Skeletal muscle cell (primary cell): ENCODE measurements at regions not wholly inside any gene's neighbourhood (a gene's known extent, or its start where the extent isn't known, plus 50 kb on each side); places are given as distances from the start of the nearest gene placed in this dataset.
"Not testable (repeated sequence)": the region's sequence is repeated elsewhere in the genome, so short reads cannot be mapped to it uniquely, and the experiment has no call there.

Experiments
- DNase-seq: peaks from one replicate; pipeline ENCODE4 v3.0.0-alpha.2; 2010; ENCODE audit warnings: low read depth
- H3K4me3 ChIP-seq: 2 replicates; pipeline ENCODE4 v1.5.1; 2011; ENCODE audit warnings: low read depth, mild to moderate bottlenecking, control low read depth, low read length, moderate library complexity

DNA sequence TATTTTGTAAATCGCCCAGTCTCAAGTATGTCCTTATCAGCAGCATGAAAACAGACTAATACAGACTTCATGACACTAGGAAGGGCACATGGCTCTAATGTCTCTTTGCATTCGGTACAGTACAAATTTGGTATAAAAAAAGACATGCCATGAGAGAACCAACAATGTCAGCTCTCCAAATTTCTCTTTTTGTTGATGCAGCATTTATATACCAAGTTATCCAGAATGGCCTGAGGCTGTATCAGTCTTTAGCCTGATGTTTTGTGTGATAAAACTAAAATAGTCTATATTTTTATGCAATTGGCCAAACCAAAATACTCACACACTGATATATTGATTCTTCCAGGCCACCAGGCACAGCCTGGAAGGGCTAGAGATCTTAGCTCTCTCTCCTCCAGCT is 124.3 kb upstream of the SAMSN1 start:
- DNase-seq = no peak

DNA sequence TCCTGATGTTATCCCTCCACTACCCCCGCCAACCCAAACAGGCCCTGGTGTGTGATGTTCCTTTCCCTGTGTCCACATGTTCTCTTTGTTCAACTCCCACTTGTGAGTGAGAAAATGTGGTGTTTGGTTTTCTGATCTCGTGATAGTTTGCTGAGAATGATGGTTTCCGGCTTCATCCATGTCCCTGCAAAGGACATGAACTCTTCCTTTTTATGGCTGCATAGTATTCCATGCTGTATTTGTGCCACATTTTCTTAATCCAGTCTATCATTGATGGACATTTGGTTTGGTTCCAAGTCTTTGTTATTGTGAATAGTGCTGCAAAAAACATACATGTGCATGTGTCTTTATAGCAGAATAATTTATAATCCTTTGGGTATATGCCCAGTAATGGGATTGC is 123.0 kb upstream of the SAMSN1 start:
- not testable (repeated sequence) for DNase-seq

More for the DNA sequence above, 124.3 kb upstream of the SAMSN1 start:
- H3K4me3 ChIP-seq = no peak overlapping the region

DNA sequence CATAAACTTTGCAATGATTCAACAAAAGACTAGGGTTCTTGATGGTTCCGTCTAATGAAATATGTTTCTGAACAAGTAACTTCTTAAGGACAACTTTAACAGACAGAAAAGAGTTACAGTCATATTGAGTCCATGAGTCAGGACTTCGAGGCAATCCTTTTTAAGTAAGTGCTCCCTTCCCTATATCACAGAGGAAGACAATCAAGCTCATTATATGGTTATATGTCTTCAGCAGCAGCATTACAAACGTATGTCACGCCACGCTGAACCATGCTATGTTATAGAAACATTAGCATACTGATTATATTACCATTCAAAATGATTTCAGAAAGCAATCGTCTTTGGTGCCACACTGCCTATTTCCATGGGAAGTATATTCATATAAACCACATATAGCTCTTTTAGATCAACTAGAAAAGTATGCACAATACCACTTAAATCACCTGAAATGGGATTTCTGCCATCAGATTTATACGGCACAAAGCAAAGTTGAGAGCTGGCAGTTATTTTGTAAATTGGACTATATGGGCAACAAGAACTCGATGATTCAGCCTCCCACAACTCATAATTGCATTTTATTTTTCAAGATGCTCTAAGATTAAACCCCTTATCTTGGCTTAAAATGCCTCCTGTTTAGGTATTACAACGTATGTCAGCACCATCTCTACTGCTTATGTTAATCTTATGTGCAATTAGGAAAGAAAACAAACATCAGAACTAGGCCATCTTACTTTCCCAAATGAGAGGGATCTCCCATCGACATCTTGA is 111.3 kb upstream of the SAMSN1 start:
- no peak for DNase-seq
- H3K4me3 ChIP-seq = no peak overlapping the region

More for the DNA sequence above, 123.0 kb upstream of the SAMSN1 start:
- H3K4me3 ChIP-seq = not testable (repeated sequence)

DNA sequence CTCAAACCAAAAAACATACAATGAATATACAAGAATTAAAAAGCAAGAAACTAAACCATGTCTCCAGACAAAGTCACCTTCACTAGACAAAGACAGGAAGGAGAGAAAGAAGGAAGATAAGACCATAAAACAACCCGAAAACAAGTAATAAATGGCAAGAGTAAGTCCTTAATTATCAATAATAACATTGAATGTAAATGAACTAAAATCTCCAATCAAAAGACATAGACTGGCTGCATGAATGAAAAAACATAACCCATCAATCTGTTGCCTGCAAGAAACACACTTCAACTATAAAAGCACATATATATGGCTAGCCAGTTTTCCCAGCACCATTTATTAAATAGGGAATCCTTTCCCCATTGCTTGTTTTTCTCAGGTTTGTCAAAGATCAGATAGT is 100.8 kb upstream of the SAMSN1 start:
- no peak for DNase-seq
- H3K4me3 ChIP-seq = no peak overlapping the region

DNA sequence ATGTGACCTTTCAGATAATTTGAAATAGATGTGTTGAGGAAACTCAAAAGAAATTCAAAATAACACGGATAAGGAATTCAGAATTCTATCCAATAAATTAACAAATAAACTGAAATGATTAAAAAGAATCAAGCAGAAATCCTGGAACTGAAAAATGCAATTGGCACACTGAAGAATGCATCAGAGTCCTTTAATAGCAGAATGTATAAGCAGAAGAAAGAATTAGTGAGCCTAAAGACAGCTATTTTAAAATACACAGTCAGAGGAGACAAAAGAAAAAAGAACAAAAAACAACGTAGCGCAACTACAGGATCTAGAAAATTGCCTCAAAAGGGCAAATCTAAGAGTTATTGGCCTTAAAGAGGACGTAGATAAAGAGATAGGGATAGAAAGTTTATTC is 99.6 kb upstream of the SAMSN1 start:
- no peak for DNase-seq
- H3K4me3 ChIP-seq = no peak overlapping the region

DNA sequence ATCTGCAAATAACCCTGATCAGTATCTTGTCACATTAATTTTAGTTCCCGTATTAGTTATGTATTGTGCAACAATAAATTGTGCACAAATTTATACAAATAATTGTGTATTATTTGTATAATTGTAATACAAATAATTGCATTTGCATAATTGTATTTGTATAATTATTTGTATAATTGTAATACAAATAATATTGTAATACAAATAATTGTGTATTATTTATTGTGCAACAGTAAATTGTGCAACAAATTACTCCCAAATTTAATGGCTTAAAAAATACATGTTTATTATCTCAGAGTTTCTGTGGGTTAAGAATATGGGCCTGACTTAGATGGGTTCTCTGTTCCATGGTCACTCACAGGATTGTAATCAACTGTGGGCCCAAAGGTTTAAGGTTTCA is 86.2 kb upstream of the SAMSN1 start:
- no peak for DNase-seq

DNA sequence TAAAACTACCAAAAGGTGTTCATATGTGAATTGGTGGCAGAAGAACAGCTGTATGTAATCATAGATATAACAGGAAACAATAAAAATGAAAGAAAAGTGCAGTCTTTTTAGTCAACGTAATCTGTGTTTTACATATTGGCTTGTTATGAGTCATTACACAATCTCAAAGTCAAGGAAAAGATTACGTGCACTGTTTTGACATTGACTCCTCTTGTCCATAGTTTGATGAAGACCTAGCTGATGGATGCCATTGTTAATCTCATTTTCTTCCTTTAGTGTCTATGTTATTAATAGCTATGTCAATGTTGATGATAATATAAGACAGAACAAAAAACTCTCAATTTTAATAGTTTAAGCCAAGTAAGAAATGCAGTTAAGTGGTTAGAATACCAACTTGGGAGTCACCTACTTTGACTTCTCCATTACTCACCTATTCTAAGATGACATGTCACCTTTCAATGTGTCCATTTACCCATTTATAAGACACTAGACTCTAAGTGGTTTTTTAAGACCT is 84.5 kb upstream of the SAMSN1 start:
- DNase-seq = no peak
- H3K4me3 ChIP-seq = no peak overlapping the region

More for the DNA sequence above, 86.2 kb upstream of the SAMSN1 start:
- H3K4me3 ChIP-seq = no peak overlapping the region

DNA sequence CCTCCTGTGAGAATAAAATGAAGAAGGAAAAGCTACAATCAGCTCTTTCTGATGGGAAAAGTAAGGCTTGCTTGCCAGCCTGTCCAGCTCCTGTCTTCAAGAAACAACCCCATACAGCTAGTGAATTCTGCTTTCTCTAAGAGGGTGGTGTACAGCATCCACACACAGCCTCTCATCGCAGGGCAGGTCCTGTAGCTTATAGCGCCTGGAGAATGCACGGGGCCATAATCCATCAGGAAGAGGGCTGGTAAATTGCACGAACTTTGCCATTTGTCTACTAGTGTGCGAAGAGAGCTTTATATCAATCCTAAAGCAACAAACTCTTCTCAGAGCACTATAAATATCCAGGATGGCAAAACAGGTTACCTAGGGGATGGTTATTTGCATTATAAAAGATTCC is 83.3 kb upstream of the SAMSN1 start:
- H3K4me3 ChIP-seq = no peak overlapping the region

DNA sequence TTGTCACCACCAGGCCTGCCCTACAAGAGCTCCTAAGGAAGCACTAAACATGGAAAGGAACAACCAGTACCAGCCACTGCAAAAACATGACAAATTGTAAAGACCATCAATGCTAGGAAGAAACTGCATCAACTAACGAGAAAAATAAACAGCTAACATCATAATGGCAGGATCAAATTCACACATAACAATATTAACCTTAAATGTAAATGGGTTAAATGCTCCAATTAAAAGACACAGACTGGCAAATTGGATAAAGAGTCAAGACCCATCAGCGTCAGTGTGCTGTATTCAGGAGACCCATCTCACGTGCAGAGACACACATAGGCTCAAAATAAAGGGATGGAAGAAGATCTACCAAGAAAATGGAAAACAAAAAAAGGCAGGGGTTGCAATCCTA is 77.0 kb upstream of the SAMSN1 start:
- H3K4me3 ChIP-seq, DNase-seq: not testable (repeated sequence)

More for the DNA sequence above, 83.3 kb upstream of the SAMSN1 start:
- no peak for DNase-seq

DNA sequence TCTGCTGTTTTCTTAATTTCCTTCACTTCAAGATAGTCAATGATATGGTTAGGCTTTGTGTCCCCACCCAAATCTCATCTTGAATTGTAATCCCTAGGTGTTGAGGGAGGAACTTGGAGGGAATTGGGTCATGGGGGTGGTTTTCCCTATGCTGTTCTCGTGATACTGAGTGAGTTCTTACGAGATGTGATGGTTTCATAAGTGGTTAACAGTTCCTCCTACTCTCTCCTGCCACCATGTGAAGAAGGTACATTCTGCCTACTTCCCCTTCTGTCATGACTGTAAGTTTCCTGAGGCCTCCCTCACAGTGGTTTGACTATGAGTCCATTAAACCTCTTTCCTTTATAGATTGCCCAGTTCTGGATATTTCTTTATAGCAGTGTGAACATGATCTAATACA is 74.0 kb upstream of the SAMSN1 start:
- H3K4me3 ChIP-seq = no peak overlapping the region
- no peak for DNase-seq

DNA sequence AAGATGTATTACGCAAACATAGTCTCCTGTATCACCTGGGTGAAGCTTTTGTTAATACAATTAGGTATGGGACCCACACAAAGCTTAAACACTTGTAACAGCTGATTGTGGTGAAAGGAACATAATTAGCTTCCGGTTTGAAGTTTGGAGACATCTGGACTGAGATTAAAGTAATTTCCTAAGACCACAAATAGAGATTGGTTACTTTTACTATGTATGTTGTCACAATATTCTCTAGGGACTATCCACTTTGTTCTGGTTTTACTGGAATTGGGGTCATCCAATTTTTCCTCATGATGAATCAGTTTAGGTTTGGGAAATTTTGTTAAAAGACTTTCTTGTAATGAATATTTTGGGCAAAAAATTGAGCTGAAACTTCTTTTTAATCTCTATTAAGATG is 71.8 kb upstream of the SAMSN1 start:
- no peak for DNase-seq
- H3K4me3 ChIP-seq = no peak overlapping the region

DNA sequence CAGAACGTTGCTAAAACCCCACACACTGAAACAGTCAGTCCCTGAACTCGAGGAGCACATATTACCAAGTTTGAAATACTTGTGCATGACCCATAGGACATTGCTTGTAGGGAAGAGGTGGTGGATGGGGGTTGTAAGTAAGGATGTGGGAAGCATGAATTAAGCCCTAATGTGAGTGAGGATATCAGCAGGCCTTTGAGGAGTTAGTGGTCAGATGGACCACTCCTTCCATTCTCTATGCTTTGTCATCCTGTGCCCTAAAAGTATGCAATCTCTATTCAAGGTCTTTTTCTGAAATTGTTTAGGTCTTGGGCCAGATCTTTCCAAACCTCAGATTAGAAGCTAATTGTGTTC is 70.9 kb upstream of the SAMSN1 start:
- DNase-seq = no peak
- no peak overlapping the region for H3K4me3 ChIP-seq

DNA sequence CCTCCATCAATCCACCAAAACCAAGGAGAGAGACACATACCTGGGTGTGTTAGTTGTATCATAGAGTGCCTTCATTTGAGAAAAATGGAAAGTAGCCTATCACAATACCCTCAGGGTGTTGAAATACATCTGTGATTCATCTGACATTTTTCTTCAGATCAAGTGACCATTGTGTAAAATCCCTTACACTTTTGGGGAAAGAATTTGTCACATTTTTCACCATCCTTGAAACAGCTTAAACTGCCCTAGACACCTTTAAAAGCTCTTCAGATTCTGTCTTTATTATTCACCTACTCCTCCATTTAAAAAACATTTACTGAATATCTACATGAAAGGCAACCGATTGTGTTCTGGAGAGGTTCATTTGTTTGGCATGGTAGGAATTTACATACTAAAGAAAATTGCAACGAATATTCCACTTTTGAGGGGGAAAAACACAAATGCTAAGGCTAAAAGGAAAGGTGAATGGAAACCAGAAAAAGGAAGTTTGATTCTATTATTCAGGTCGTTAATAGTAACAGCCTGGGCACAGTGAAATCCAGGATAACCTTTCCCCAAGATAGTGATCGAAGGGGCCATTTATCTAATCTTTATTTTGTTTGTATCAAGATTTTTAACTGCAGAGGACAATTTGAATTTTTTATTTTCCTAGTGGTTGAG is 70.4 kb upstream of the SAMSN1 start:
- no peak for DNase-seq

DNA sequence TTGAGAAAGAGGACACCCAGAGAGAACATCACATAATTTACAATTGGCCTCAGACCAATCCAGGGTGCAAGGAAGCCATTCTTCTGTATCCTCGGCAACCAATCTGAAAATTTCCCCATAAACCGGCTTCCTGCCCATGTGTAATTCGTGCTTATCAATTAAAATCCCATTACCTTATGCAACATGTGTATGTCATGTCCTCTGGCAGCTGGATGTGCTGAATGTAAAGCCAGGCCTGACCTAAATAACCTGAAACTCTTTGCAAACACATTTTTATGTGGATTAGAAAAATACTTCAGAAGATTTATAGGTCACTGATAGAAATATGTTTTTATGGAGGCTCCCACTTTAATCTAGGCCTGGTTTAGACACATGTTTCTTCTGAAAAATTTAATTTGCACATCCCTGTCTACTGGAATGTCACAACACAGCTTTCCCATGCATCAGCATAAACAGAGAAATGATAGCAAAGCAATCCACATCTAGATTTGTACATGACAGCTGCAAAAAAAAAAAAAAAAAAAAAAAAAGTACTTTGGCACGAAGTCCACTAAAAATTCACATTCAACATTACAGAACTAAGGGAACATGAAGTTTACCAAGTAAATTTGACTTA is 69.4 kb upstream of the SAMSN1 start:
- H3K4me3 ChIP-seq = no peak overlapping the region
- no peak for DNase-seq

More for the DNA sequence above, 70.4 kb upstream of the SAMSN1 start:
- no peak overlapping the region for H3K4me3 ChIP-seq

DNA sequence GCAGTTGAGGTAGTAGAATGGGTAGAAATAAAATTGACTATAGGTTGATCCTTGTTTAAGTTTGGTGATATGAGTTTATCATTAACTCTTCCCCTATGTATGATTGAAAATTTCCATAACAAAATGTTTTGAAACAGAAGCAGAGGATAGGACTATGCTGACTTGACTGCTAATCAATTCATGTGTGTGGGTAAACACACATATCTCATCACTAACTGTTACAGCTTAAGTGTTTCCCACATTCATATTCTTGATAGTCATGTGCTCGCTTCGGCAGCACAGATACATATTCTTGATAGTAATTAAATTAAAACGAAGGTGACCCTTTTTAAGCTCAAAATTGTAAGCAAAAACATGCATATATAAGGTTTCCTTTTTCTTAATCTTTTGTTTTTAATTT is 68.2 kb upstream of the SAMSN1 start:
- no peak overlapping the region for H3K4me3 ChIP-seq

DNA sequence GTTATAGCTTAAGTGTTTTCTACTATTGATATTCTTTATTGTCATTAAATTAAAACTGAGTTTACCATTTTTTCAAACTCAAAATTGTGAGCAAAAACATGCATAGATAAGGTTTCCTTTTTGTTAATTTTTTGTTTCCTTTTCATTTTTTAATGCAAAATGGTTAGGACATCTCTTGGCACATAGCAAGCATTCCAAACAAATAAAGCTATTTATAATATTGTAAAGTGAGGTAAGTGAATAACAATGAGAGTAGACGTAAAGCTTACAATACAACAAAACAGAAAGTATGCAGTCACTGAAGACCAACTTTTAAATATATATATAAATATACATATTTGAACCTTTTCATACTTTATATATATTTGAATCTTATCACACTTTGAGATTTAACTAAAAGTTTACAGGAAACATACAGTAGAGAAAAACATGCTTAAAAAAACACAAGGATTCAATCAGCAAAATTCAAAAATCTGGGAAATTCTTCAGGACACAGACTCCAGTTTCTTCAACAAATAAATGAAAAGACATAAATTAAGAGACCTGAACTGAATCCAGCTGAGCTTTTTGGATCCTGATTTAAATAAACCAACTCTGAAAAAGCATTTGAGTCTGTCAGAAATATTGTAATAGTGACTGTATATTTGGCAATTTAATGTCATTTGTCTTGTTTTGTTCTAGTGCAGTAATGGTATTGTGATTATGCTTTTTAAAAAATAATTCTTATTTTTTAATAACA is 67.5 kb upstream of the SAMSN1 start:
- no peak for DNase-seq
- no peak overlapping the region for H3K4me3 ChIP-seq

More for the DNA sequence above, 68.2 kb upstream of the SAMSN1 start:
- DNase-seq = no peak

DNA sequence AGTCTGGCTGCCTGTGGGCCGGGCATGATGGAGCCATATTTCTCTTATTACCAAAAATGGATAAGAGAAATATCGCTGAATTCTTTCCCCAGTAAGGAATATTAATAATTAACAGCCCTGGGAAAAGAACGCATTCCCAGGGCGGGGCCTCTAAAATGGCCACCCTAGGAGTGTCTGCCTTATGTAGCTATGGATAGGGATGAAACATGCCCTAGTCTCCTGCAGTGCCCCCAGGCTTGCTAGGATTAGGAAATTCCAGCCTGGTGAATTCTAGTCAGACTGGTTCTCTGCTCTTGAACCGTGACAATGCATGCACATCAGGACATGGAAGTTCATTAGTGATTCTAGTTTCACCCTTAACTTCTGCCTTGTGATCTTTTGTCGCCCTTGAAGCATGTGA is 64.0 kb upstream of the SAMSN1 start:
- H3K4me3 ChIP-seq, DNase-seq: not testable (repeated sequence)

DNA sequence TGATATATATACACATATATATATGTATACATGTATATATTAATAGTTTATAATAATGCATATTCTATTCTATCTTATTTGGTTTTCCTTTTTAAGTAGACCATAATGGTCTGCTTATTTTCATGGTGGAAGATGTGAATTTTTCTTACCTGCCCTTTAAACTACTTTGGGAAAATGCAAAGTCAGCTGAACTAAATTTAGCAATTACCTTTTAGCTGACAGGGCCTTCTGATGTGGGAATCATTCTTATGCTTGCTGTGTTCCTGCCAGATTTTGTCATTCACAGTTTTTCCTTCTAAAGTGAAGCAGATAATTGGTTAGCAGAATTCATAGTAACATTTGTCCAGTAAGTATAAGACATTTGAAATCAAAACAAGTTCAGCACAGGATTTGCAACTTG is 63.2 kb upstream of the SAMSN1 start:
- no peak overlapping the region for H3K4me3 ChIP-seq
- DNase-seq = no peak

DNA sequence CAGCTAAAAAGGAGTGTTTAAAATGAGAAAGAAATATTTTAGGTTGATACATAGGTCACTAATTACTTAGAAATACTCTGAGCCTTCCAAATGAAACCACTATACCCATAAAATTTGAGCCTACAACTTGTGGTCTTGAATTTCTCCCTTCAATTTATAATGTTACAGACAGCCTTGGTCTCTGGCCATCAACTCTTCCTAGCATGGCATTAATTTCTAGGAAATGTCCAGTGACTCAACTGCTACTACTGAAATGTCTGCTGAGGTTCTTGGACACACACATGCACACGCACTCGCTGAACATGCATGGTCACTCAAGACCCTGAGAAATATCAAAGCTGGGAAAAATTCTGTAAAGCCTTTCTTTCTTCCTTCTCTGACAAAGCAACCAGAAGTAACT is 61.1 kb upstream of the SAMSN1 start:
- DNase-seq = no peak
- no peak overlapping the region for H3K4me3 ChIP-seq

DNA sequence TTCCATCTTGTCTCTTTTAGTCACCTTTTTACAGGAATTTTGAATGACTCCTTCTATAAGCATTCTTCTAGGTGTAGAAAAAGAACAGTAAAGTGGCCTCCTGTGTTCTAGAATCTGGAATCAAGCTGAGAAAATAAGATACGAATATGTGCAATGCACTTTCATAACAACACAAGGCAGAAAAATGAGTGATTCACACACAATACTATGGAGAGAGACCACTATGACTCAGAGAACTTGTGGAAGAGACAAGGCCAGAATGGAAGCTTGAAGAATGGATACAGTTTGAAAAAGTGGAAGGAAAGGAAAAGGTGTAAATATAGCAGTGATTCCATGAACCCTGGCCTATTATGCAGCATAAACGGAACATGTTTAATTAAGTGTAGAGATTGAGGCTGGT is 57.1 kb upstream of the SAMSN1 start:
- peak; percentile 44 for DNase-seq
- no peak overlapping the region for H3K4me3 ChIP-seq
